AG04450 (cell line): ENCODE measurements at regions not wholly inside any gene's neighbourhood (a gene's known extent, or its start where the extent isn't known, plus 50 kb on each side); places are given as distances from the start of the nearest gene placed in this dataset.

Source experiments
- CTCF ChIA-PET: fragments of 300-600, 350-600 bp; formaldehyde crosslinking; extraction: SDS; loops from one replicate; lab custom pipeline; 2022; ENCODE audit warnings: antibody characterized with exemption, inconsistent platforms; lab: Charles Lee
- POLR2A ChIA-PET: fragments of 350-600 bp; formaldehyde crosslinking; extraction: SDS; loops from one replicate; lab custom pipeline; 2021; ENCODE audit warnings: antibody characterized with exemption, inconsistent platforms; lab: Yijun Ruan, JAX
- DNase-seq: peaks from one replicate; pipeline ENCODE4 v3.0.0-alpha.2; 2011; ENCODE audit warnings: low read depth, low spot score
- H3K27ac ChIP-seq: one replicate; pipeline ENCODE4 v1.5.1; 2012; ENCODE audit warnings: low read depth, low read length, control low read depth
- H3K27me3 ChIP-seq: one replicate; pipeline ENCODE4 v1.6.0; 2012; ENCODE audit warnings: low read length; ENCODE audit not compliant: control insufficient read depth, insufficient read depth
- H3K4me3 ChIP-seq: 2 replicates; pipeline ENCODE4 v1.5.1; 2011; ENCODE audit warnings: mild to moderate bottlenecking, low read depth, low read length, control low read depth
- H3K9me3 ChIP-seq: 2 replicates; pipeline ENCODE4 v1.5.1; 2012; ENCODE audit warnings: low read length; ENCODE audit not compliant: control insufficient read depth, insufficient read depth
- CTCF ChIP-seq: IDR thresholded peaks from 2 replicates; pipeline ENCODE4 v1.5.1; 2011; ENCODE audit warnings: low read depth, low read length, control low read depth, inconsistent platforms

- H3K9me3 ChIP-seq, result no peaks in the 10 kb centered on the region; the same call in none of the 2 replicates
- no peak overlapping the region for H3K27ac ChIP-seq
- DNase-seq, result no peak
- POLR2A ChIA-PET, result no interaction called here
- H3K4me3 ChIP-seq, result no peak overlapping the region
- no peak for TF ChIP-seq CTCF
- CTCF ChIA-PET, result no interaction called here
- no peaks in the 10 kb centered on the region for H3K27me3 ChIP-seq
Observed at GRCh38 chr6:15758631-15759215, 95.9 kb upstream of the DTNBP1 start.

- Histone ChIP-seq H3K9me3 (no peaks in the 10 kb centered on the region; the same call in none of the 2 replicates), H3K27ac (no peak overlapping the region), H3K4me3 (no peak overlapping the region), H3K27me3 (no peaks in the 10 kb centered on the region)
- no peak for DNase-seq
- TF ChIP-seq CTCF, result no peak
- CTCF ChIA-PET, result no interaction called here
- POLR2A ChIA-PET, result no interaction called here
Observed at GRCh38 chr6:15755526-15755925, 92.7 kb upstream of the DTNBP1 start.

GRCh38 chr6:15754706-15755079, 91.9 kb upstream of the DTNBP1 start:
- Histone ChIP-seq H3K27ac (no peak overlapping the region), H3K4me3 (no peak overlapping the region), H3K27me3 (no peaks in the 10 kb centered on the region), H3K9me3 (no peaks in the 10 kb centered on the region; the same call in none of the 2 replicates)
- DNase-seq, result no peak
- CTCF ChIA-PET, result no interaction called here
- no peak for TF ChIP-seq CTCF
- POLR2A ChIA-PET, result no interaction called here

- Histone ChIP-seq H3K4me3 (no peak overlapping the region), H3K27ac (no peak overlapping the region), H3K27me3 (no peaks in the 10 kb centered on the region), H3K9me3 (no peaks in the 10 kb centered on the region; the same call in none of the 2 replicates)
- ChIA-PET CTCF (no interaction called here), POLR2A (no interaction called here)
- no peak for DNase-seq
- TF ChIP-seq CTCF, result no peak
Observed at GRCh38 chr6:15754035-15754705, 91.3 kb upstream of the DTNBP1 start.

- no peak for TF ChIP-seq CTCF
- POLR2A ChIA-PET, result interaction anchor here (0.6 kb wide), 1 partner anchor 84 kb away, joined by 3 read pairs; no protein-coding TSS in a partner anchor
- Histone ChIP-seq H3K27ac (no peak overlapping the region), H3K9me3 (no peaks in the 10 kb centered on the region), H3K4me3 (no peak overlapping the region), H3K27me3 (no peaks in the 10 kb centered on the region)
- no peak for DNase-seq
- CTCF ChIA-PET, result no interaction called here
Observed at GRCh38 chr6:15752820-15753219, 90.0 kb upstream of the DTNBP1 start.
